ENCODE measurements at regions not wholly inside any gene's neighbourhood (a gene's known extent, or its start where the extent isn't known, plus 50 kb on each side); places are given as distances from the start of the nearest gene placed in this dataset.

DNA sequence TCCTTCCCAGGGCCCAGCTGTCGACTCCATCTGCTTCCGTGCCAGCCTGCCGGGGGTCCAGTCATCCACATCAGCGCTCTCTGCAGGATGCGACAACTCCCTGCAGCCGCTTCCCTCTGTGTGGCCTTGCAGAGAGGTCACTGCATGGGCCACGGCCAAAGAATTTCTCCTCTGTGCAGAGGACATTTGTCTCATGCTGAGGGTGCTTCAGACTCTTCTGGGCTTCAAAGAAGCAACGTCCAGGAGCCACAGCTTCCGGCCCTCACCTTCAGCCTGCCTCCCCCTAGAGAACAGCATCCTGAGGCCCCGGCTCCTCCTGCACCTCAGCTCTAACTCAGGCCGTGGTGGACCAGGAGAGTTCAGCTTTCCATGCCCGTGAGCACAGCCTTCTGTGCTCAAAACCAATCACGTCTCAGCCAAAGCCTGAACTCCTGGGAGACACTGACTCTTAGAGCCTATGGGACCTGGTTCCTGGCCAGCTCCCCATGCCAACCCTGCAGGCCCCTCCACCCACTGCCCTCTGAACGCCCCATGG lies 258.9 kb downstream of the BRD1 start:
- no peak for TF ChIP-seq CTCF (IDR thresholded peaks at IDR 0.05)
- no peak for TF ChIP-seq POLR2A (IDR thresholded peaks at IDR 0.05)
- no peak for TF ChIP-seq EP300 (IDR thresholded peaks at IDR 0.05)
